ENCODE measurements at regions not wholly inside any gene's neighbourhood (a gene's known extent, or its start where the extent isn't known, plus 50 kb on each side); places are given as distances from the start of the nearest gene placed in this dataset.

- TF ChIP-seq CTCF (conservative IDR thresholded peaks at IDR 0.05; ENCODE audit: low read length) (no peak), EZH2phosphoT487 (IDR thresholded peaks at IDR 0.05; ENCODE audit: borderline replicate concordance, low read depth, low read length) (no peak)
These were observed 528.8 kb downstream of the STK39 start for GRCh38 chr2:167718560-167718959.
